ENCODE measurements at regions not wholly inside any gene's neighbourhood (a gene's known extent, or its start where the extent isn't known, plus 50 kb on each side); places are given as distances from the start of the nearest gene placed in this dataset.
"Not testable (repeated sequence)": the region's sequence is repeated elsewhere in the genome, so short reads cannot be mapped to it uniquely, and the experiment has no call there.

DNA sequence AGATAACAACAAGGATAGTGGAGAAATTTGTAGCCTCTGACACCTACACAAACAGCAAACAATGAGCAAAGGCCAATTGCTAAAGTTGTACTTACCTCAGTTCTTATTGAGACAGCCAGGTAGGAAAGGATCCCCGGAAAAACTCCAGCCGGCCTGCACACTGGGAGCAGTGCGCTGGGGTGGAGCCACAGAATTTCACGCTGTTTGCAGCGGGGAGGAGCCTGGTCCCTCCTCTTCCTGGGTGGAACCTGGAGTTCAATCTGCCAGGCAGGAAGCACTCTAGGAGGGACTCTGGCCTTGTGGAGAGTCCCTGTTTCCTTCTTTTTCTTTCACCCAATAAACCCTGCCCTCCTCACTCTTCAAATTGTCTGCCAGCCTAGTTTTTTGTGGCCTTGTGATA lies 382.6 kb upstream of the TGIF2LX start:
- H3K36me3 ChIP-seq (ENCODE audit: low read depth); H3K9me3 ChIP-seq; H3K4me3 ChIP-seq; H3K4me1 ChIP-seq (ENCODE audit: low read depth); intact Hi-C loops (cut with DNase I, micrococcal nuclease); ATAC-seq; DNase-seq: not testable (repeated sequence)

DNA sequence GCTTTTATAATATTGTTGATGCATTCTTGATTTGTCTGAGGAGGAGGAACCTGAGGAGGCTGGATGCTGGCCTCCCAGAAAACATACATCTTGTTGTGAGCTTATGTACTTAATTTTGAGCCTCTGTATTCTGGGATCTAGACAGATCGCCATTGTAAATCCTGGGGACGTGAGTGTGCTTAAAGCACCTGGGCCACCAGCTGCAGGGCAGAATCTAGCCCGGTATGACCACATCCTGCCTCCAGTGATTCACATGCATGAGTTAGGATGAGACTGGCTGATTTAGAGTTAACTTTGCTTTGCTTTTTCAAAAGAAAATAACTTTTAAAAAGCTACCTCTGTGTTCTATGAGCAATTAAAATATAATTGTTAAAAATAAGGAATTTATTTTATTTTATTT lies 364.6 kb upstream of the TGIF2LX start:
- H3K9me3 ChIP-seq; H3K4me1 ChIP-seq (ENCODE audit: low read depth); DNase-seq; H3K4me3 ChIP-seq; H3K36me3 ChIP-seq (ENCODE audit: low read depth); intact Hi-C loops (cut with DNase I, micrococcal nuclease); ATAC-seq: not testable (repeated sequence)

GRCh38 chrX:89562079-89562478 lies 359.6 kb upstream of the TGIF2LX start:
- ATAC-seq; intact Hi-C loops (cut with DNase I, micrococcal nuclease); H3K4me3 ChIP-seq; H3K9me3 ChIP-seq; H3K4me1 ChIP-seq (ENCODE audit: low read depth); H3K36me3 ChIP-seq (ENCODE audit: low read depth); DNase-seq: not testable (repeated sequence)

DNA sequence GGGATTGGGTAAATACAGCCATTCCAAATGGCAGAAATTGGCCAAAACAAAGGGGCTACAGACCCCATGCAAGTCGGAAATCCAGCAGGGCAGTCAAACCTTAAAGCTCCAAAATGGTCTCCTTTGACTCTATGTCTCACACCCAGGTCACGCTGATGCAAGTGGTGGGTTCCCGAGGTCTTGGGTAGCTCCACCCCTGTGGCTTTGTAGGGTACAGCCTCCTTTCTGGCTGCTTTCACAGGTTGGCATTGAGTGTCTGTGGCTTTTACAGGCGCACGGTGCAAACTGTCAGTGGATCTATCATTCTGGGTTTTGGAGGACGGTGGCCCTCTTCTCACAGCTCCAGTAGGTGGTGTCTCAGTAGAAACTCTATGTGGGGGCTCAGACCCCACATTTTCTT lies 358.6 kb upstream of the TGIF2LX start:
- H3K9me3 ChIP-seq; H3K4me1 ChIP-seq (ENCODE audit: low read depth); ATAC-seq; H3K4me3 ChIP-seq; H3K36me3 ChIP-seq (ENCODE audit: low read depth); DNase-seq; intact Hi-C loops (cut with DNase I, micrococcal nuclease): not testable (repeated sequence)

DNA sequence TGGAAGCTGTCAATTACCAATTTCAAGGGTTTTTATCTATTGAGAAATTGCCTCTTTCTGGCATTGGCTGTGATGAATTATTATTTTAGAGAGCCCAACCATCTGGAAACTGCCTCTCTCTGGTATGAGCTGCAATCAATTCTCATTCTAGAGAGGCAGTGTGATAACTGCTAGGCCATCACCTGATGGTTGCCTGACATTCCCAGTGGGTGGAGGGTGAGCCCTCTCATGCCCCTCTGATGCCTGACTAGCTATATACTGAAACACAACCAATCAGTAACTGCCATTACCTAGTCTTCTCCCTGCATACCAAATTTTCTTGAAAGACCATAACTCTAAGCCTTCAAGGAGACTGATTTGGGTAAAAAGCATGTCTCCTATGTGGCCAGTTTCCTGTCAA lies 353.9 kb upstream of the TGIF2LX start:
- H3K36me3 ChIP-seq (ENCODE audit: low read depth); H3K4me1 ChIP-seq (ENCODE audit: low read depth); ATAC-seq; intact Hi-C loops (cut with DNase I, micrococcal nuclease); H3K4me3 ChIP-seq; H3K9me3 ChIP-seq; DNase-seq: not testable (repeated sequence)

- H3K4me3 ChIP-seq; intact Hi-C loops (cut with DNase I, micrococcal nuclease): not testable (repeated sequence)
Observed at GRCh38 chrX:89581868-89582267, 339.8 kb upstream of the TGIF2LX start.

GRCh38 chrX:89631858-89632257 lies 289.9 kb upstream of the TGIF2LX start:
- H3K9me3 ChIP-seq; intact Hi-C loops (cut with DNase I, micrococcal nuclease); DNase-seq; H3K36me3 ChIP-seq (ENCODE audit: low read depth); H3K4me3 ChIP-seq; H3K4me1 ChIP-seq (ENCODE audit: low read depth); ATAC-seq: not testable (repeated sequence)

More at GRCh38 chrX:89581868-89582267, 339.8 kb upstream of the TGIF2LX start:
- H3K9me3 ChIP-seq; H3K4me1 ChIP-seq (ENCODE audit: low read depth); H3K36me3 ChIP-seq (ENCODE audit: low read depth); ATAC-seq; DNase-seq: not testable (repeated sequence)

GRCh38 chrX:89635887-89636286 lies 285.8 kb upstream of the TGIF2LX start:
- H3K4me1 ChIP-seq (ENCODE audit: low read depth); H3K36me3 ChIP-seq (ENCODE audit: low read depth); H3K9me3 ChIP-seq; H3K4me3 ChIP-seq; intact Hi-C loops (cut with DNase I, micrococcal nuclease); ATAC-seq; DNase-seq: not testable (repeated sequence)

DNA sequence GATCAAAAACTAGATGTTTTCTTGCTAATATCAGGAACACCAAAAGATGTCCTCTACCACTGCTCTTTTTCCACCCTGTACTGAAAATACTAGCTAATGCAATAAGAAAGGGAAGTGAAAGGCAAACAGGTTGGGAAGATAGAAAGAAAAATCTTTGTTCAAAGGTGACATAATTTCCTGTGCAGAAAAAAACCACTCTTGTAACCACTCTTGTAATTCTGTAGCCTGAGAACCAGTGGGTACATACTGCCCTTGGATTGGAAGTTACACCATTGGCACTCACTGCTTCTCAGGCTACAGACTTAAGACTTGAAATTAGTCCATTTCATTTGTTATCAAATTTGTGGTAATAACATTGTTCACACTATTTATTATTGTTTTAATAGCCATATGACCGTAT lies 263.0 kb upstream of the TGIF2LX start:
- H3K9me3 ChIP-seq; ATAC-seq; H3K4me1 ChIP-seq (ENCODE audit: low read depth); H3K36me3 ChIP-seq (ENCODE audit: low read depth); DNase-seq; intact Hi-C loops (cut with DNase I, micrococcal nuclease); H3K4me3 ChIP-seq: not testable (repeated sequence)

DNA sequence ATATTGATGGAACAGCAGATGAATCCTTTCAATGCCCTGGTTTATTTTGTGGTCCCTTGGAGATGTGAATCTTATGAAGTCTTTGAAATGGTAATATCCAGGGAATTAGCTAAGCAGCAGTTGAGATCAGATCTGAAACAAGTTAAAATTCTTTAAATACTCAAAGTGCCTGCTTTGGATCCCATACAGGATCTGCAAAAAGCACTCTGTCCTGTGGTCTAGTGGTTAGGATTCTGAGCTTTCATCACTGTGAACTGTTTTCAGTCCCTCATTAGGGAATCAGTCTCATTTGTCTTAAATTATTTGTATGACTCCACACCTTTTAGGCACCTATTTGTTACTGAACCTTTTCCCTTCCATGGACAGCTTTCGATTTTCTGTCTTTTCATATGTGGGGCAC lies 215.2 kb upstream of the TGIF2LX start:
- H3K4me1 ChIP-seq (ENCODE audit: low read depth); DNase-seq; ATAC-seq; H3K36me3 ChIP-seq (ENCODE audit: low read depth); intact Hi-C loops (cut with DNase I, micrococcal nuclease); H3K9me3 ChIP-seq; H3K4me3 ChIP-seq: not testable (repeated sequence)

DNA sequence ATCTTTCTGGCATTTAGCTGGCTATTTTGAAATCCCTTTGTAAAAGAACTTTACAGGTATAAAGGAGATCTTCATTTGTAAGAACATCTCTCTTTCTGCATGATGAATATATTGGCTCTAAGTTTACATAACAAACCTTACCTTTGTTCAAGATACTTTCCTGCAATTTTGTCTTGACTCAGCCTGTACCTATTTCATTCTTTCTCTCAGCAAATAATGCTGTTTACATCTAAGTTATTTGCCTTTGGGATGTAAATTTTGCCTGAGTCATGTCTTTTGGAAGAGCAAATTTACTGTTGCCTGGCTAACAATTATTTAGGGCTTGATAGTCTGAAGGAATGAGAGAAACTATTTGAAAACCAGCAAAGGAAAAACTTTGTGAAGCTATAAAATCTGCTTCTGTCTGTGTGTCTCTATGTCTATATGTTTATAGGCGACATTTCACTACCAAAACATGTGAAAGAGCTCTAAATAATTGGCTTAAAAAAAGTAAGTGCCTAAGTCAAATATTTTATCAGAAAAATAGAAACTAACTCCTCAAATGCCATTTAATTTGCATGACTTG lies 214.3 kb upstream of the TGIF2LX start:
- intact Hi-C loops (cut with DNase I, micrococcal nuclease); H3K4me3 ChIP-seq; DNase-seq; H3K36me3 ChIP-seq (ENCODE audit: low read depth); H3K9me3 ChIP-seq; H3K4me1 ChIP-seq (ENCODE audit: low read depth); ATAC-seq: not testable (repeated sequence)

GRCh38 chrX:89734367-89734766 lies 187.3 kb upstream of the TGIF2LX start:
- H3K4me1 ChIP-seq (ENCODE audit: low read depth); intact Hi-C loops (cut with DNase I, micrococcal nuclease); DNase-seq; H3K9me3 ChIP-seq; ATAC-seq; H3K36me3 ChIP-seq (ENCODE audit: low read depth); H3K4me3 ChIP-seq: not testable (repeated sequence)

DNA sequence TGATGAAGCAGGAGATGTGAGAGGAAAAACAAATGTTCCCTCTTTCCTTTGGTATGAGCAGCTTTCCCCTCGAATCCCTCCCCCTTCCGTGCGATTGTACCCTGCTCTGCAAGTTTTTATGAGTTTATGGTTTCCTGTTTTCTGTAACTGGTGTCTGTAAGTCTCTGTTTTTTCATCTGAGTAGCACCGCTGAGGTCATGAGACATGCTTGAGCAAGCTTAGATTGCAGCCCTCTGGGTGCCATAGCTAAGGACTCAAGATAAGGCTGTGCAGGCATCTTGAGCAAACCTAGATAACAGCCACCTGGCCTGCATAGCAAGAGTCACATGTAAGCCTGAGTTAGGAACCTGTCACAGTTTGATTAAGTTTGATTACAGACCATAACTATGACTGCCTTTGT lies 165.2 kb upstream of the TGIF2LX start:
- H3K9me3 ChIP-seq; H3K4me1 ChIP-seq (ENCODE audit: low read depth); ATAC-seq; intact Hi-C loops (cut with DNase I, micrococcal nuclease); H3K36me3 ChIP-seq (ENCODE audit: low read depth); H3K4me3 ChIP-seq; DNase-seq: not testable (repeated sequence)

DNA sequence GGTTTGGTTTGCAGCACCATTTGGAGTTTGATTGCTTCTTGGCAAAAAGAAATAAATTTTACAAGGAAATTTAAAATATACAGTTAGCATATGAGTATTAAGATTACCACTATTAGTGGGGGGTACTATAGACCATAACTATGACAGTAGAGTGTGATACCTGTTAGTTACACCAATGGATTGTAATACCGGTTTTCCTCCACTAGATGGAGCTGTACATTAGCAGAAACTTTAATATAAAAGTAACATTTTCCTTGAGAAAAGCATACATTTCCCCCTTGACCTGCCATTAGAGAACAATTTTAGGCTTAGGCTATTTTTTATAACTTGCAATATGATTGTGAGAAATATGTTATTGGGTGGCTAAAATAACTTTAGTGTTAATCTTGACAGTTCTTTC lies 163.9 kb upstream of the TGIF2LX start:
- H3K9me3 ChIP-seq; H3K36me3 ChIP-seq (ENCODE audit: low read depth); intact Hi-C loops (cut with DNase I, micrococcal nuclease); H3K4me1 ChIP-seq (ENCODE audit: low read depth); ATAC-seq; H3K4me3 ChIP-seq; DNase-seq: not testable (repeated sequence)

- H3K4me1 ChIP-seq (ENCODE audit: low read depth); H3K36me3 ChIP-seq (ENCODE audit: low read depth); DNase-seq; intact Hi-C loops (cut with DNase I, micrococcal nuclease); H3K9me3 ChIP-seq; ATAC-seq; H3K4me3 ChIP-seq: not testable (repeated sequence)
Observed at GRCh38 chrX:89759076-89759685, 162.5 kb upstream of the TGIF2LX start.
